Epithelial cell of prostate (primary cell): ENCODE measurements at regions not wholly inside any gene's neighbourhood (a gene's known extent, or its start where the extent isn't known, plus 50 kb on each side); places are given as distances from the start of the nearest gene placed in this dataset.

Experiments used
- DNase-seq: peaks from one replicate; pipeline ENCODE4 v3.0.0-alpha.2; 2011; ENCODE audit warnings: low read depth, low spot score
- H3K27ac ChIP-seq: fragments of 450-650 bp; 2 replicates; pipeline ENCODE4 v1.5.1; 2017; ENCODE audit warnings: mild to moderate bottlenecking

DNA sequence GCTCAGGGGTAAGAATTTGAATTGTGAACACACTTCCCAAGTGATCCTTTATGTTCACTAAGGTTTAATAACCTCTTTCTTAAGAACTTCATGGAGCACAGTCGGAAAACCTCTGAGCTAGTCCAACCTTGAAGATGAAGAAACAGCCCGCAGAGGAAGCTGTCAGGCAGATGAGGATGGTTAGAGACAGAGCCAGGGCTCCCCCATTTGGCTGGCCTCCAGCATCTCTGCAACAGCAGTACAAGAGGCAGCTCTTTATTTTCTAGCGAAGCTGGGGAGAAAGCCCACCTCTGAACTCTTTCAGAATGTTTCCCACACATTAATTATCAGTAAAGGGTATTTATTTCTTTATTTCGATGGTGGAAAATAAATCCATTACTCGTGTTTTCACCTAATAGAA is 350.8 kb downstream of the DMRT2 start:
- H3K27ac ChIP-seq, result no peak overlapping the region
- no peak for DNase-seq

DNA sequence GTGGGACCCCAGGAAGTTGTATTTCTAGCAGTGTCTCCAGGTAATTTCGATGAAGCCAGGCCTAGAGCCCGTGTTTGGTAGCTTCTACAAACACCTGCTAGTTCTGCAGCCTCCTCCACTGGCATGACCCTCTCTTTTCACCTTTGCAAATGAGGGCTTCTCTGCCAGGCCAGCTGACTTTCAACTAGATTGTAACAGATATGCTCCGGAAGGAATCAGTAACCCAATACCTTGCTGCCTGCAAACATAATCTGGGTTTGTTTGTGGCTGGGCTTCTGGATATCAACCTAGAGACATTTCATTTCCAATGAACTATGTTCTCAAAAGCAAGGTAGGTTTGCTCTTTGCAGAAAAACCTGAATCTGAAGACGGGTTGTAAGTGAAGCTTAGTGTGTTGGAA is 354.8 kb downstream of the DMRT2 start:
- no peak for DNase-seq
- no peak overlapping the region for H3K27ac ChIP-seq

DNA sequence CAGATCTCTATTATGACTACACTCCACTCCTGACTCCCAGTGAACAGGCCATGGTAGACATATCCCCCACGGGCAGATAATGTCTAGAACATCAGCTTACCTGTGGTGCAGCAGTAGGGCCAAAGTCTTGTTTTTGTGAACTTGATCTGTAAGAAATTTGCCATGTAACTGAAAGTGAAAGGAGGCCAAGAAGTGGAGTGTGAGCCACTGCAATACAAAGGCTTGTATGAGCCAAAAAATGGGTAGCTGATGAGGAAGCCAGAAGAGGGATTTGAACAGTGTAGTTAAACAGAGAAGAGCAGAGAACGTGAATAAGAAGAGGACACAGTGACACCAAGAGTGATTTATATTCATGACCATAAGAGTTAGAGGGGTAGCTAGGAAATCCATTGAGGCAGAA is 361.7 kb downstream of the DMRT2 start:
- DNase-seq, result no peak

DNA sequence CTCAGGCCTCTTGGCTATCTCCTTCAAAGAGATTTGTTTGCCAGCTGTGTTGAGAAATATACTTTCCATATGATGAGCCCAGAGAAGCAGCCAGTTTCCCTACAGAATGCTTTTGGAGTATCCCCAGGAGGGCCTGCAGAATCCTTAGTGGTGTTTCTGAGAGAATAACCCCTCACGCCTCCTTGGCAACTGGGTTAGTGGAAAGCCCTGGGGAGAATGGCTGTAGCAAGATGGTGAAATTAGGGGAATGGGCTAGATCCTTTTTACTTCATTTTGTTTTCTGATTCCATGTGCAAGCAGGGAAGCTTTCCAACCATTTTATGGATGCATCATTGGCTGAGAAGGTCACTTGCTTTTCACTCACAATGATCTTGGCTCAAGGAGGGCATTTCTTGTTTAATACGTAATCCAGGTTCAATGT is 364.6 kb downstream of the DMRT2 start:
- H3K27ac ChIP-seq, result no peak overlapping the region
- no peak for DNase-seq

More for the DNA sequence above, 361.7 kb downstream of the DMRT2 start:
- H3K27ac ChIP-seq, result no peak overlapping the region

- no peak for DNase-seq
- H3K27ac ChIP-seq, result no peak overlapping the region
Observed at GRCh38 chr9:1415146-1415545, 365.0 kb downstream of the DMRT2 start.

DNA sequence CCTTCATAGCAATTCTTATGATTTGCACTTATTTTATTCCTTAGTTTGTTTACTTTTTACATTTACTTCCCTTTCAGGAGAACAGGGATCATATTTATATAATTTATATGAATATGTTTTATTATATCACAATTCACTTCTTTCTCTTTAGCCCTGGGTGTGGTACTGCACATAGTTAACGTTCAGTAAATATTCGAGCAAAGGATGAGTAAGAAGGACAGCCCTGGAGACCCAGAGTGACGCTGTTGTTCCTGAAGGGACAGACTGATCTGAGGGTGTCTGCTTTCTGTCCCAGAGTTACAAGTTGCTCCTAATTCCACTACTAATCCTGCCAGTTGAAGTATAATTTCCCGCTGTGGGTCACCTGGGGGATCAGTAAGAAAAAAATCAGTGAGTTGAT is 366.1 kb downstream of the DMRT2 start:
- DNase-seq, result no peak
- no peak overlapping the region for H3K27ac ChIP-seq

GRCh38 chr9:1421436-1421835 is 371.3 kb downstream of the DMRT2 start:
- no peak for DNase-seq
- H3K27ac ChIP-seq, result no peak overlapping the region

DNA sequence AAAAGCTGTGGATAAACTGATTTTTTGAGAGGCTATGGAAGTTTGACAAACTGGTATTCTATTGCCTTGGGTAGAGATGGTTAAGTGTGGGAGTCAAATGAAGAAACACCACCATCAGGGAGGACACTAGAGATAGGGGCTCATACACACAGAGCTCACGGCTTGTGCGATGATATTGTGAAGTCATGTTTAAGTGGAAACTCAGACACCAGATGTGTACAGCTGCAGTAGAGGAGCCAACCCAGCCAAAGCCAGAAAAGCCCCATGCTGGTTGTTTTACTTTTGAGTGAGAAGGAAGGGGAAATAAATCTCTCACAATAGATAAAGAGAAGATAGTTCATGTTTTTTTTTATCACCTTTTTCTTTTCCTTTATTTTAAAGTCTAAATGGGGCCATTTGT is 377.7 kb downstream of the DMRT2 start:
- H3K27ac ChIP-seq, result no peak overlapping the region
- DNase-seq, result no peak

- DNase-seq, result peak; percentile 3
- no peak overlapping the region for H3K27ac ChIP-seq
Observed at GRCh38 chr9:1429297-1429696, 379.1 kb downstream of the DMRT2 start.

DNA sequence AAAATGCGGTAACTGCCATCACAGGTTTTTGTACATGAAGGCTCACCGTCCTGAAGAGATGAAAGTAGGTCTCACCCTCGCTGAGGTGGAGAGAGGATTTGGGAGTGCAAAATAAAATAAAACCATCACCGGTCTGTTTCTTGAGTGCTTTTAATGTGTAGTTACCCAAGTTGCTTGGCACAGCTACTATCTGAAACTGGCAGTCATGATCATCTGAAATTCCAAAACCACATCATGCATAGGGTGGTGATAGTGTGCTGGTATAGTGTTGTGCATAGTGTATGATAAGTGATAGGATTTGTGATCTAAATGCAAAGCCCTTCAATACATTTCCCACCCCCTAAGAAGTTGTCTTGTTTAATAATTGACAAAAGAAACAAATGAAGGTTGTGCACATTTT is 381.3 kb downstream of the DMRT2 start:
- H3K27ac ChIP-seq, result no peak overlapping the region
- no peak for DNase-seq

- H3K27ac ChIP-seq, result no peak overlapping the region
- DNase-seq, result no peak
Observed at GRCh38 chr9:1434052-1434767, 384.1 kb downstream of the DMRT2 start.

DNA sequence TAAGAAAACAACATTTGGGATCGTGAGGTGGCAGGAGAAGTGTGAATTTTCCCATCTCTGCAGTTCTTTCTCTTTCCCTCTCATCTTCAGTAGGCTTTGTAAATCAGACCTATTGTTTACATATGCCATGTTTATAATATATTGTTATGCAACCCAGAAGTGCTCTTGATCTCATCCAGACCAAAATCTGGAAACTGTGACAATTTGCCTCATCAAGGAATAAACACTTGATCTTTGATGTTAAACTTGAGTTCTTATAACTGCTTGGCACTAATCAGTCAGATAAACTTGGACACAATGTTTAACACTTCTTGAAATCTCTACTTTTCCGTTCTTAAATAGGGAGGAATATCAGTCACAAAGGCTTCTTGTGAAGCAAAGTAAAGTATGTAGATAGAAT is 384.7 kb downstream of the DMRT2 start:
- DNase-seq, result no peak
- no peak overlapping the region for H3K27ac ChIP-seq

DNA sequence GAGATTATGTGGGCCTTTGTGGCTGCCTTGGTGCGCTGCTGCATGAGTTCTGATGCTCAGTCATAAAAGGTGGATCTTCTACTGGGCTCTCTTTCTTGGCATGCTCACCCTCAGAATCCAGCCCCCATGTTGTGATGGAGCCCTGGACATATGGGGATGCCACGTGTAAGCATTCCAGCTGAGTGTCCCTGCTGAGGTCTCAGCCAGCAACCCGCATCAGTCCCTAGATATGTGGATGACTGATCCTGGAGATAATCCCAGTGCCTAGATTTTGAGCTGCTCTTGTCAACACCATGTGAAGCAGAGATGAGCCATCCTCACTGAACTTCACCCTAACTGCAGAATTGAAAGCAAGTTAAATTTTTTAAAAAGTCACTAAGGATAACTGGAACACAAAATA is 390.1 kb downstream of the DMRT2 start:
- DNase-seq, result no peak
- H3K27ac ChIP-seq, result no peak overlapping the region

GRCh38 chr9:1442105-1442504 is 391.9 kb downstream of the DMRT2 start:
- DNase-seq, result no peak
- no peak overlapping the region for H3K27ac ChIP-seq

GRCh38 chr9:1443450-1443849 is 393.3 kb downstream of the DMRT2 start:
- DNase-seq, result no peak
- H3K27ac ChIP-seq, result no peak overlapping the region

DNA sequence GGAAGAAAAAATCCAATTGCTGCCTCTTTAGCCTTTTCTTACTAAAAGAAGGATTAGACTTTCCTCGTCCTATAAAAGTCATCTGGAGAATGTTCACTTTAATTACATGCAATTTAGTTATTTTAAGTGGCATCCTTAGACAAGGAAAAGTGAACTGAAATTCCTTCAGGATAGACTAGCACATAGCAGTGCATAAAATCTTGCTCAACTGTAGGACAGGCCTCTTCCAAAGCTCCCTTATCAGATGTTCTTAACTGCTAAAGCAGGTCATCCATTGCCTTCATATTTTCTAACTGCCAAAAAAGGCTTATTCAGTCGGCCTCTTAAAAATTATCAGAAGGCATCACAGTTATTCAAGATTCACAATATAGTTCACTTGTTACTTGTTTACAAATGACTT is 396.5 kb downstream of the DMRT2 start:
- no peak for DNase-seq
- no peak overlapping the region for H3K27ac ChIP-seq

- no peak for DNase-seq
- no peak overlapping the region for H3K27ac ChIP-seq
Observed at GRCh38 chr9:1453636-1454035, 403.5 kb downstream of the DMRT2 start.

- no peak overlapping the region for H3K27ac ChIP-seq
- DNase-seq, result no peak
Observed at GRCh38 chr9:1454211-1454610, 404.1 kb downstream of the DMRT2 start.

DNA sequence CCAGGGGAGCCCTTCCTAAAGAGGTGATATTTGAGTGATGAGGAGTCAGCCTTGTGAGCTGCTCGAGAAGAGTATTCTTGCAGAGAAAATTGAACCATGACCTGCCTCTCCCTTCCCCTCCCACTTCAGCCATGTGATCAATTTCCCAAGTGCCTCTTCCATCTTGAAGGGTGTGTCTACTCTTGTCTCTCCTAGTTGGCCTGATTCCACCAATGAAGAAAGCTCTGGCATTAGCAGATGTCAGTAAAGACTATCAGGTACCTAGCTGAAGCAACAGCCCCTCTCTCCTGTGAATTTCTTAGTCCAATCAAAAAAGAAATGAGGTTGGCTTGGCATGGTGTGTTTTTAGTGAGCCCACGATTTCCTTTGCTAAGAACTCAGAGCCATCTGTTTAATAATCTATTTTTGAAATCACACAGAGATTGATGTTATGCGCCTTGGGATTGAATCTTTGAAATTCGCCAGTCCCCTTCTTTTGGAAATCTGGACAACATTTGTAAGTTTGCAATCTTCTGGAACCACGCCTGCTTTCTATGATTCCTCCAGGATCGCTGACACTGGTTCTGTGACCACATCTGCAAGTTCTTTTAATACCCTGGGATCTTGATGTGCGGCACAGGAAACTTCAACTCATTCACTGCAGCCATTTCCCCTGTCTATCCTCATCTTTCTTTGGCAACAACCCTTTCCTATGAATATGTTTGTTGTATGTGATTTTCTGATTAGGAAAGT is 404.6 kb downstream of the DMRT2 start:
- no peak for DNase-seq

GRCh38 chr9:1455766-1456165 is 405.6 kb downstream of the DMRT2 start:
- no peak for DNase-seq
- H3K27ac ChIP-seq, result no peak overlapping the region

More for the DNA sequence above, 404.6 kb downstream of the DMRT2 start:
- no peak overlapping the region for H3K27ac ChIP-seq

- DNase-seq, result no peak
Observed at GRCh38 chr9:1456301-1457024, 406.3 kb downstream of the DMRT2 start.

More at GRCh38 chr9:1456301-1457024, 406.3 kb downstream of the DMRT2 start:
- H3K27ac ChIP-seq, result peak overlapping the region; percentile 24
